HG03103 (cell line): ENCODE measurements at regions not wholly inside any gene's neighbourhood (a gene's known extent, or its start where the extent isn't known, plus 50 kb on each side); places are given as distances from the start of the nearest gene placed in this dataset.

Source experiments
- ATAC-seq: cut with Tn5 transposase; IDR thresholded peaks from one replicate; pipeline ENCODE4 v1.9.1; 2021; ENCODE audit warnings: low read depth; ENCODE audit not compliant: unreplicated experiment

- ATAC-seq, result no peak
These were observed 894.9 kb upstream of the CDH2 start for GRCh38 chr18:29071869-29072268.

GRCh38 chr18:29063346-29063745 is 886.4 kb upstream of the CDH2 start:
- no peak for ATAC-seq

GRCh38 chr18:29062921-29063320 is 886.0 kb upstream of the CDH2 start:
- no peak for ATAC-seq

GRCh38 chr18:29060349-29060748 is 883.4 kb upstream of the CDH2 start:
- ATAC-seq, result no peak

GRCh38 chr18:29057703-29058102 is 880.8 kb upstream of the CDH2 start:
- ATAC-seq, result no peak

- ATAC-seq, result no peak
These were observed 879.9 kb upstream of the CDH2 start for GRCh38 chr18:29056800-29057199.

GRCh38 chr18:29041976-29042375 is 865.0 kb upstream of the CDH2 start:
- no peak for ATAC-seq

- no peak for ATAC-seq
These were observed 857.4 kb upstream of the CDH2 start for GRCh38 chr18:29034113-29034856.

- no peak for ATAC-seq
These were observed 851.6 kb upstream of the CDH2 start for GRCh38 chr18:29028560-29028959.

- no peak for ATAC-seq
These were observed 842.0 kb upstream of the CDH2 start for GRCh38 chr18:29018976-29019375.

- ATAC-seq, result no peak
These were observed 836.0 kb upstream of the CDH2 start for GRCh38 chr18:29012883-29013465.

- ATAC-seq, result no peak
These were observed 835.4 kb upstream of the CDH2 start for GRCh38 chr18:29012364-29012763.

- no peak for ATAC-seq
These were observed 832.4 kb upstream of the CDH2 start for GRCh38 chr18:29009250-29009803.

- ATAC-seq, result no peak
These were observed 831.9 kb upstream of the CDH2 start for GRCh38 chr18:29008809-29009208.

GRCh38 chr18:29007986-29008654 is 831.2 kb upstream of the CDH2 start:
- no peak for ATAC-seq

GRCh38 chr18:29004921-29005320 is 828.0 kb upstream of the CDH2 start:
- ATAC-seq, result no peak

- ATAC-seq, result no peak
These were observed 826.3 kb upstream of the CDH2 start for GRCh38 chr18:29003194-29003593.

GRCh38 chr18:29002747-29003146 is 825.8 kb upstream of the CDH2 start:
- no peak for ATAC-seq

GRCh38 chr18:28999726-29000125 is 822.8 kb upstream of the CDH2 start:
- ATAC-seq, result no peak

GRCh38 chr18:28995319-28995718 is 818.4 kb upstream of the CDH2 start:
- no peak for ATAC-seq

GRCh38 chr18:28984731-28985130 is 807.8 kb upstream of the CDH2 start:
- no peak for ATAC-seq

GRCh38 chr18:28974504-28974903 is 797.6 kb upstream of the CDH2 start:
- ATAC-seq, result no peak
